ENCODE measurements at regions not wholly inside any gene's neighbourhood (a gene's known extent, or its start where the extent isn't known, plus 50 kb on each side); places are given as distances from the start of the nearest gene placed in this dataset.

GRCh38 chr4:114538012-114538617 lies 60.5 kb upstream of the UGT8 start:
- no peak overlapping the region for H3K4me3 ChIP-seq (ENCODE audit: control insufficient read depth, low read depth, low read length)
- no peak for TF ChIP-seq CTCF (conservative IDR thresholded peaks at IDR 0.05; ENCODE audit: control insufficient read depth, insufficient read depth, low read depth, low read length)

GRCh38 chr4:114539985-114540384 lies 58.6 kb upstream of the UGT8 start:
- no peak for DNase-seq (ENCODE audit: low read depth)
- no peak for TF ChIP-seq CTCF (conservative IDR thresholded peaks at IDR 0.05; ENCODE audit: control insufficient read depth, insufficient read depth, low read depth, low read length)
- no peak overlapping the region for H3K4me3 ChIP-seq (ENCODE audit: control insufficient read depth, low read depth, low read length)

More at GRCh38 chr4:114538012-114538617, 60.5 kb upstream of the UGT8 start:
- no peak for DNase-seq (ENCODE audit: low read depth)

- no peak for DNase-seq (ENCODE audit: low read depth)
- no peak overlapping the region for H3K4me3 ChIP-seq (ENCODE audit: control insufficient read depth, low read depth, low read length)
- TF ChIP-seq CTCF (conservative IDR thresholded peaks at IDR 0.05; ENCODE audit: control insufficient read depth, insufficient read depth, low read depth, low read length), result no peak
Observed at GRCh38 chr4:114547340-114548134, 51.1 kb upstream of the UGT8 start.

All from fibroblast of mammary gland (primary cell).